Immature natural killer cell (primary cell): ENCODE measurements at regions not wholly inside any gene's neighbourhood (a gene's known extent, or its start where the extent isn't known, plus 50 kb on each side); places are given as distances from the start of the nearest gene placed in this dataset.

Experiments
- DNase-seq, 3 donors: peaks; one replicate each; pipeline ENCODE4 v3.0.0; 2022; ENCODE audit warnings: mixed read lengths in 1 of 3
- H3K27ac Mint-ChIP-seq, 6 donors: one replicate each; pipeline ENCODE4 v1.8.0; 2020; ENCODE audit warnings: mixed read lengths in 6 of 6, mild to moderate bottlenecking in 5 of 6, inconsistent platforms in 4 of 6, moderate library complexity in 3 of 6
- H3K27me3 Mint-ChIP-seq, 3 donors: one replicate each; pipeline ENCODE4 v1.8.0; 2020 to 2021; ENCODE audit warnings: low read depth in 3 of 3, mild to moderate bottlenecking in 3 of 3, mixed read lengths in 3 of 3, moderate library complexity in 3 of 3, inconsistent platforms in 1 of 3
- H3K36me3 Mint-ChIP-seq, 3 donors: one replicate each; pipeline ENCODE4 v1.8.0; 2020; ENCODE audit warnings: mixed read lengths in 3 of 3, inconsistent platforms in 2 of 3, mild to moderate bottlenecking in 2 of 3
- H3K4me1 Mint-ChIP-seq, 2 donors: one replicate each; pipeline ENCODE4 v1.8.0; 2020; ENCODE audit warnings: inconsistent platforms in 2 of 2, mild to moderate bottlenecking in 2 of 2, mixed read lengths in 2 of 2, moderate library complexity in 1 of 2
- H3K4me3 Mint-ChIP-seq, 5 donors: one replicate each; pipeline ENCODE4 v1.8.0; 2020; ENCODE audit warnings: mild to moderate bottlenecking in 5 of 5, mixed read lengths in 5 of 5, inconsistent platforms in 3 of 5, moderate library complexity in 3 of 5
- H3K9me3 Mint-ChIP-seq, 6 donors: one replicate each; pipeline ENCODE4 v1.8.0; 2020; ENCODE audit warnings: mild to moderate bottlenecking in 6 of 6, mixed read lengths in 6 of 6, inconsistent platforms in 4 of 6, moderate library complexity in 3 of 6

DNA sequence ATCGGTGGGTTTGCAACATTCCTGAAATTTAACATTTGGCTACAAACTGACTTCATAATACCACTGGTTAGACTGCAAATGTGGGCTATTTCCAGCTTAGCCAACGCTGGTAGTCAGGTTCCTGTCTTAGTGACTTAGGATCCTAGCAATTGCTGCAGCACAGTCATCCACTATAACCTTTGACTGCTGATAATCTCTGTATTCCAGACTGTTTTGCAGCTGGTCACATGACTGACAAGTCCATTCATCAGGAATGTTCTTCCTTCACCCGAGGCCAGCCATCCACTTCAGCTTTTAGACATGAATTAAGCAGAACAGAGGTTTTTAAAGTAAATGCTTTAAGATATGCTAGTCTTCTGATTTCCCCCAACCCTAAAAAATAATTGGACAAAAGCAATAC, 425.9 kb upstream of the MPDZ start:
- DNase-seq, result no peak
- no peak overlapping the region for H3K27ac Mint-ChIP-seq
- peaks cover 5 to 41% (median 15%) of the 10 kb centered on the region in 6 donors for H3K9me3 Mint-ChIP-seq
- H3K27me3 Mint-ChIP-seq, result peaks cover 0 to 1% (median 1%) of the 10 kb centered on the region in 3 donors
- H3K4me1 Mint-ChIP-seq, result no peaks in the 10 kb centered on the region
- no peak overlapping the region for H3K4me3 Mint-ChIP-seq
- H3K36me3 Mint-ChIP-seq, result peaks cover 0 to 3% (median 0%) of the 10 kb centered on the region in 3 donors

DNA sequence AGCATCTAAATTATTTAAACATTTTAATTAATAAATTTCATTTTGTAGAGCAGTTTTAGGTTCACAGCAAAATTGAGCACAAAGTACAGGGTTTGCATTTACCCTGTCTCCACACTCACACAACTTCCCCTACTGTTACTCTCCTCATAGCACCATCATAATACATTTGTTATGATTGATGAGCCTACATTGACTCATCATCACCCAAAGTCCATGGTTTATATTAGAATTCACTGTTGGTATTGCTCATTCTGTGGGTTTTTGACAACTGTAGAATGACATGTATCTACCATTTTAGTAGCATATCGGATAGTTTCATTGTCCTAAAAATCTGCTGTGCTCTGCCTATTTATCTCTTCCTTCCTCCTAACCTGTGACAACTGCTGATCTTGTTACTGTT, 411.1 kb upstream of the MPDZ start:
- no peak overlapping the region for H3K27ac Mint-ChIP-seq
- no peak for DNase-seq
- H3K9me3 Mint-ChIP-seq, result peaks cover 8 to 42% (median 22%) of the 10 kb centered on the region in 6 donors
- H3K27me3 Mint-ChIP-seq, result peaks cover 0 to 4% (median 1%) of the 10 kb centered on the region in 3 donors
- no peaks in the 10 kb centered on the region for H3K36me3 Mint-ChIP-seq
- H3K4me1 Mint-ChIP-seq, result no peaks in the 10 kb centered on the region
- no peak overlapping the region for H3K4me3 Mint-ChIP-seq

DNA sequence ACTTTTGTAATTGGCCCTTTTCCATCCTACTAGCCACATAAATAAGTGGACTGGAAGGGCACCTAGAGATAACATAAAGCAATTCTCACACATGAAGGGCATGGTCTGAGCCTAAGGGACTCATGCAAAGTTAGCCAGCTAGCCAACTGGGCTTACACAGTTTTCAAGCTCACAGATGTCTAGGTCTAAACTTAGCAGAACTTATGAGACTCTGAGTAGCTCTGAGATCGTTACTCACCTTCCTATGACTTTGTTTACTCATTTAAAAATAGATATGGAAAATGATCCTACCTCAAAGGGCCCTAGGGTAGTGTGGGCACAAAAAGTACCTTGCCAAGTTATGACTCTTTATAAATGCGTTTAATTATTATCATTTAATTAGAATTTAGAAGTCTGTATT, 410.4 kb upstream of the MPDZ start:
- no peaks in the 10 kb centered on the region for H3K4me1 Mint-ChIP-seq
- no peak overlapping the region for H3K27ac Mint-ChIP-seq
- no peaks in the 10 kb centered on the region for H3K36me3 Mint-ChIP-seq
- H3K9me3 Mint-ChIP-seq, result peaks cover 4 to 38% (median 21%) of the 10 kb centered on the region in 6 donors
- H3K4me3 Mint-ChIP-seq, result no peak overlapping the region
- no peak for DNase-seq
- peaks cover 0 to 4% (median 1%) of the 10 kb centered on the region in 3 donors for H3K27me3 Mint-ChIP-seq

DNA sequence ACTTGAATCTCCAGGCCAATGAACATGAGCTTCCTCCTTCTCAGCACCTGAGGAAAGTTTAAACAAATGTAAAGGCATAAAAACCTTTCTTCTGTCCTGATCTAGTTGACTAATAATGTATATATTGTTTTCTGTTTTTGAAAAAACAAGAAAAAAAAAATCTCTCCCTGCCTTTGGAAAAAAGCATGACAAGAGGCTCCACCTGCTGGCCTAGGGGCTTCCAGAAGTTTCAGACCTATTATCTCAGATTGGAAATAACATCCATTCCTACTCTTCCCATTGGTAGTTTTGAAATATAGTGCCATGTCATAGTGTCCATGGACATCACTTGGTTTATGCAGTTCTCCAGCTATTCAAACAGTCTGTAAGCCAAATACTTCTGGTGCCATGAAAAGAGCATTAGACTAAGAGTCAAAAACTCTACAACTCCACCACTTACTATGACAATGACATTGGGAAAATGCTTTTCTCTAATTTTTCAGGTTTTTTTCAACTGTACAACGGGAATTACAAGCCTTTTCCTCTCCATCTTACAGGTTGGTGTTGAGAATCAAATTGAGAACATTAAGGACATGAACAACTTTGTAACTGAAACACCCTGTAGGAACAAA, 409.6 kb upstream of the MPDZ start:
- Mint-ChIP-seq H3K27ac (no peak overlapping the region), H3K9me3 (peaks cover 2 to 35% (median 19%) of the 10 kb centered on the region in 6 donors), H3K4me1 (no peaks in the 10 kb centered on the region), H3K4me3 (no peak overlapping the region), H3K27me3 (peaks cover 1 to 3% (median 1%) of the 10 kb centered on the region in 3 donors), H3K36me3 (no peaks in the 10 kb centered on the region)
- no peak for DNase-seq

DNA sequence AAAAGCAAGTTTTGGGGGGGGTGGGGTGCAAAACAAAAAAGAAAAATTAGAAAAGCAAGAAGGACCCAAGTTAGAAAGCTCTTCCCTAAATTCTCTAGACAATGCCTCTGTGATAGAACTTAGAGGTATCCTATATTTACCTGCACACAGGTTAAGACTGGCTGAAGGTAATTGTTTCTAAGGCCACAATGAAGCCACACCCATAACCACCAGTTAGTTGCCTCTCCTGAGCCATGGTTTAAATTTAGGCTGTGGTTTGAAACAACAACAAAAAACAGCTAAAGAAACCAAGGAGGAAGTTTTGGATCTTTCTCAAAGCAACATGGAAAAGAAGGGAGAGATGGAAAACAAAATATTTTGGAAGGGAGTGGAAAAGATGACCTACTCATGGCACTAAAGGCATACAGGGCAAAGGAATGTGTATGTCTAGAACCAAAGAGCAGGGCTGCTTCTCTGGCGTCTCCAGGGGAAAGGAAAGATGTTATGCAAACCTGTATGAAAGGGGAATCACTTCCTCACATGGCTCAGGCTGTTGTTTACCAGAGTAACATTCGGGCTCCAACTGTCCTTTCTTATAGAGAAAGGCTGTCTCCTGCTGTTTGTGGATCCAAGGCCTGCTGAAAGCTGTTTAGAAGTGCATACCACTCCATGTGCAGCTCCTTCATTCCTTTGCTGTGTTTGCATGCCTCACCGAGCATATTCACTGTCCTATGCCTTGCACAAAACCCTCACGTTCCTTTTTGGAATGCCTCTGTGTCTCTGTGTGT, 408.9 kb upstream of the MPDZ start:
- DNase-seq, result no peak
- Mint-ChIP-seq H3K27me3 (peaks cover 1 to 3% (median 1%) of the 10 kb centered on the region in 3 donors), H3K9me3 (peaks cover 0 to 29% (median 13%) of the 10 kb centered on the region in 6 donors), H3K4me1 (no peaks in the 10 kb centered on the region), H3K27ac (no peak overlapping the region), H3K4me3 (no peak overlapping the region), H3K36me3 (no peaks in the 10 kb centered on the region)

DNA sequence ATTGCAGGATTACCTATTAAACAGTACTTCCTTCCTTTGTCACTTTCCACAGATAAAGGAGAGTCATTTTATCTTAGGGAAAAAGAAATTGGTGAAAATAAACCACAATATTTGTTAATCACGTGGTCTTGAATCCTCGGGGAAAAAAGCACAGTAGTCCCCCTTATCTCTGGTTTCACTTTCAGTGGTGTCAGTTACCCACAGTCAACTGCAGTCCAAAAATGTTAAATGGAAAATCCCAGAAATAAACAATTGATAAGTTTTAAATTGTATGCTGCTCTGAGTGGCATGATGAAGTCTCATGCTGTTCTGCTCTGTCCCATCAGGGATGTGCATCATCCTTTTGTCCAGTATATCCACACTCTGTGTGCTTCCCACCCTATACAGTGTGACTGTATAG, 405.2 kb upstream of the MPDZ start:
- Mint-ChIP-seq H3K4me3 (no peak overlapping the region), H3K9me3 (peaks cover 0 to 39% (median 10%) of the 10 kb centered on the region in 6 donors), H3K27ac (no peak overlapping the region), H3K36me3 (no peaks in the 10 kb centered on the region), H3K4me1 (no peaks in the 10 kb centered on the region), H3K27me3 (peaks cover 0 to 3% (median 1%) of the 10 kb centered on the region in 3 donors)
- no peak for DNase-seq

DNA sequence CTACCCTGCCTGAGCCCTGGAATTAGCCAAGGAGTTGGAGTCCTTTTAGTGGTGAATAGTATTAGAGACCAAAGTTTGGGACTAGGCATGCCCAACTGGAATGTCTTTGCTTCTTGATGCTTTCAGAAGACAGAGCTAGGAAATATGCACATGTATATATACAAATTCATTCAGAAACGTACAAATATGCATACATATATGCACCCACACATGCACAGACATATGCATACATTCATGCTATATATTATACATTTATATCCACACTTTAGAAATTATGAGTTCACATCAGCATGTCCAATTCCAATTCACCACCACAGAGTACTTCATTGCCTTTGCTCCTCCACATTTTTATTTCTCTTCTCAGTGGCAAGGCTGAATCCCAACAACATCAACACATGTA, 398.3 kb upstream of the MPDZ start:
- H3K4me3 Mint-ChIP-seq, result no peak overlapping the region
- H3K4me1 Mint-ChIP-seq, result no peaks in the 10 kb centered on the region
- no peak overlapping the region for H3K27ac Mint-ChIP-seq

DNA sequence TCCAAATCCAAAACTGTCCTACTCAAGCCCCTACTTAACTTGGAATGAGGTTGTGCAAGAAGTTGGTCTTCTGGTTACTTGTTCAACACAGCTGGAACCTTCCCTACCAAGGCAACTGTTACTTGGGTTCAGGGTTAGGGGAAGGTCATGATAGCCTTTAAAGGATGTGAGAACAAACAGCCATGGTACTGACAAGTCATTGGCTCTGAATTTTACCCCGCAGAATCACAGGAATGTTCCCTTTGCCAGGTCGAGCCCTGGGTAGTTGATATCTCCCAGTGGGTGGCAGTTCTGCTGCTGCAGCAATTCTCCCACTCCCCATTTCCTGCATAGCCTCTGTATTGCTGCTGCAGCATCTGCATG, 396.1 kb upstream of the MPDZ start:
- Mint-ChIP-seq H3K27ac (no peak overlapping the region), H3K9me3 (peaks cover 4 to 29% (median 10%) of the 10 kb centered on the region in 6 donors), H3K36me3 (no peaks in the 10 kb centered on the region), H3K4me1 (no peaks in the 10 kb centered on the region), H3K27me3 (no peaks in the 10 kb centered on the region), H3K4me3 (no peak overlapping the region)
- DNase-seq, result no peak

More for the DNA sequence above, 398.3 kb upstream of the MPDZ start:
- H3K27me3 Mint-ChIP-seq, result no peaks in the 10 kb centered on the region
- H3K36me3 Mint-ChIP-seq, result no peaks in the 10 kb centered on the region
- DNase-seq, result no peak
- H3K9me3 Mint-ChIP-seq, result peaks cover 4 to 28% (median 15%) of the 10 kb centered on the region in 6 donors

DNA sequence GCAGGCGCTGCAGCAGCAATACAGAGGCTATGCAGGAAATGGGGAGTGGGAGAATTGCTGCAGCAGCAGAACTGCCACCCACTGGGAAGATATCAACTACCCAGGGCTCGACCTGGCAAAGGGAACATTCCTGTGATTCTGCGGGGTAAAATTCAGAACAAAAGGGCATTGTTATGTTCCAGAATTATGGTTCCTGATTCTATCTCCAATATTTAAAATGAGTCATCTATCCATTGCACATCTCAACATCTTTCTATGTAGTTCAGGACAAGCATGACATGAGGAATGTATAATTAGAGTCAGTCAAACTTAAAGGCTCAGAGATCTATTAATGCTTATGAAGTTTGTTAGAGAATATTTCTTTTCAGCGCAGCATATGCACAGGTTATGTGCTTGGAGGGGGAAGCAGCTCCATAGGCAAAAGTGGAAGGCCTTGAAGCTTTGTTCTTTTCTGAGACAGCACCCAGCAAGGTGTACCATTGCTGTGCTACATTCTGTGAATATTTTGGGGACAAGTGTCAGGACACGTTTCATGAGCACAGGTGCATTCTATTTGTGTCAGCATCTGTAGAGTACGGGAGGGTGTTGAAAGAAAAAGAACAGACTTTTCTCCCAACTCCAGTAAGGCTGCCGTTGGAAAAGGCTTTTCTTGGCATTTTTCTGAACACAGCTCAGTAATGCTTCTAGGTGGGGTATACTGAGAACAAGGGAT, 395.6 kb upstream of the MPDZ start:
- DNase-seq, result no peak
- H3K9me3 Mint-ChIP-seq, result peaks cover 4 to 29% (median 10%) of the 10 kb centered on the region in 6 donors
- H3K27me3 Mint-ChIP-seq, result no peaks in the 10 kb centered on the region
- no peak overlapping the region for H3K4me3 Mint-ChIP-seq
- H3K36me3 Mint-ChIP-seq, result no peaks in the 10 kb centered on the region
- H3K27ac Mint-ChIP-seq, result no peak overlapping the region
- H3K4me1 Mint-ChIP-seq, result no peaks in the 10 kb centered on the region

DNA sequence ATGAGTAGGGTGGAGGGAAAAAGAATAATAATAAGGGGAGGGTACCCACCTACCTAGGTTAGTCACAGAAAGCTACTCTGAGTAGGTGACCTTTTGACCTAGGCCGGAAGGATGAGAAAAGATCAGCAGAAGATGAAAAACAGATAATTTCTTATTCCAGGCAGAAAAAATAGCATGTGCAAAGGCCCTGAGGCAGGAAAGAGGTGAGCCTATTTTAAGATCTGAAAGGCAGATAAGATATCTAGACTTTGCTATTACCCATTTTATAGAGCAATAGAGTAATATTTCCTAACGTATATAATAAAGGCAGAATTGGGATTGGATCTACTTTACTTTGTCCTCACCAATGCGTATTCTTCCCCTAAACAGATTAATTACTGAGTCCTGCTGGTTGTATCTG, 393.9 kb upstream of the MPDZ start:
- Mint-ChIP-seq H3K4me3 (no peak overlapping the region), H3K4me1 (no peaks in the 10 kb centered on the region), H3K27me3 (no peaks in the 10 kb centered on the region), H3K27ac (no peak overlapping the region), H3K36me3 (no peaks in the 10 kb centered on the region), H3K9me3 (peaks cover 9 to 29% (median 13%) of the 10 kb centered on the region in 6 donors)
- DNase-seq, result no peak

DNA sequence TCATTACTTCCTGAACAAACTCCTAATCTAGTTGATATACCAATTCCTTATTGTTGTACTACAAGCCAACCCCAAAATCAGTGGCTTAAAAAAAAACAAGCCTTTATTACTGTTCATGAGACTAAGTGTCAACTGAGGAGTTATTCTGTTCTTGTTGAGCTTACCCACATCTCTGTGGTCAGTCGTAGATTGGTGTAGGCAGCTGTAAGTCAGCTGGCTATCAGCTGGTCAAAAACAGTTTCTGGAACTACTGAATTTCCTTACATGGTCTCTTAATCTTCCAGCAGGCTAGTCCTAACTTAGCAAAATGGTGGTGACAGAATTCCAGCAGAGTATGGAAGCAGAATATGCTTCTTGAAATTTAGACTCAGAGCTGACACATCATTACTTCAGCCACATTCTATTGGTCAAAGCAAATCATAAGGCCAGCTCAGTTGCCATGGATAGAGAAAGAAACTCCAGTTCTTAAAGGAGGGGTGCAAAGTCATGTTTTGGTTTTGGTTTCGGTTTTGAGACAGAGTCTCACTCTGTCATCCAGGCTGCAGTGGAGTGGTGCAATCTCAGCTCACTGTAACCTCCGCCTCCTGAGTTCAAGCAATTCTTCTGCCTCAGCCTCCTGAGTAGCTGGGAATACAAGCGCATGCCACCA, 386.1 kb upstream of the MPDZ start:
- DNase-seq, result no peak
- no peaks in the 10 kb centered on the region for H3K36me3 Mint-ChIP-seq
- H3K4me3 Mint-ChIP-seq, result peak overlapping the region in 1 of 5 donors; percentile 55
- no peaks in the 10 kb centered on the region for H3K4me1 Mint-ChIP-seq
- H3K9me3 Mint-ChIP-seq, result peaks cover 11 to 46% (median 28%) of the 10 kb centered on the region in 6 donors
- H3K27me3 Mint-ChIP-seq, result no peaks in the 10 kb centered on the region
- H3K27ac Mint-ChIP-seq, result peak overlapping the region in 1 of 6 donors; percentile 33

DNA sequence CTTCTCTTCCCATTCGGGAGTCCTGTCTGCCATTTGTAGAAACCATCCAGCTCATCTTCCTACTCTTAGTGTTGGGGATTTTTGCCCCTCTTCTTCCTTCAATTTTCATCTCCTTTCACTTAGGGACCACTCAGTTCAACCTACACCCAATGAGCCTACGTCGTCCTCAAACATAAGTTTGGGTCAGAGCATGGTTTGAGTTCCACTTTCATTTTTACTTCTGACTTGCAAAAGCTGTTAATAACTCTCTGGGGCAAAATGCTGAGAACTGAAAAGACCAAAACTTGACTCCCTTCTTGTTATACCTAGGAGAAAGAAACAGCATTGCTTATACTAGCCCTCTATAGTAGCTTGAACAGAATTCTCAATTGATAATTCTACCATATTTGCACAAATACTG, 381.5 kb upstream of the MPDZ start:
- DNase-seq, result no peak
- Mint-ChIP-seq H3K27me3 (peaks cover 0 to 1% (median 0%) of the 10 kb centered on the region in 3 donors), H3K27ac (no peak overlapping the region), H3K4me3 (peak overlapping the region in 1 of 5 donors; percentile 30), H3K9me3 (peaks cover 4 to 31% (median 25%) of the 10 kb centered on the region in 6 donors), H3K4me1 (no peaks in the 10 kb centered on the region), H3K36me3 (no peaks in the 10 kb centered on the region)

DNA sequence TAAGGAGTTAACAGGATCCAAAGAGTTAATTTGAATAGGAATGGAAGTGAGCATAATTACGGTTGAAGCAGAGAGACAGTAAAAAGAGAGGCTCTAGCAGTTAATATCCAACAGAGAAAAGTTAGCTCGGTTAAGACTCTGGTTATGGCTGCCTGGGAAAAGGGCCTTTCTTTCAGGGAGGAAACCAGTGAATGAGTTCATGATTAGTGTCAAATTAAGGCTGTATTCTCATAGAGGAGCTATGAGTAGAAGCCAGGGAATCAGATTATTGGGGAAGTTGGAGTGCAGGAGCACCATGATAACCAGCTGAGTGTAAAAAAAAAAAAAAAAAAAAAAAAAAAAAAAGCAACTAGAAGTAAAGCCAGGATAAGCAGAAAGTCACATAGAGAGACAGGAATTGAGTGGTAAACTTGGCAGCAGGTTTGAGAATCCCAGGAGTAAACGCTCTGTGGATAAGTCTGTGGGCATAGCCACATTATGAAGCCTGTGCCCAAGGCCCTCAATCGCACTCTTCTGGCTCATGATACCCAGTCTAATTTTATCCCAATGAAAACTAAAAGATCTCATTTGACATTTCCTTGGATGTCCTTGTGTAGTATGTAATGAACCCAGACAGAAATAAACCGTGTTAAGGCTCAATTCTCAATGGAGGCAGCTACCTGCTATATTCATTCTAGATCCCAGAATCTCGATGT, 372.6 kb upstream of the MPDZ start:
- no peaks in the 10 kb centered on the region for H3K4me1 Mint-ChIP-seq
- H3K9me3 Mint-ChIP-seq, result peaks cover 4 to 41% (median 26%) of the 10 kb centered on the region in 6 donors
- H3K36me3 Mint-ChIP-seq, result no peaks in the 10 kb centered on the region
- peaks cover 0 to 2% (median 0%) of the 10 kb centered on the region in 3 donors for H3K27me3 Mint-ChIP-seq
- no peak overlapping the region for H3K27ac Mint-ChIP-seq
- no peak overlapping the region for H3K4me3 Mint-ChIP-seq
- no peak for DNase-seq
